GM21529 (cell line): ENCODE measurements at regions not wholly inside any gene's neighbourhood (a gene's known extent, or its start where the extent isn't known, plus 50 kb on each side); places are given as distances from the start of the nearest gene placed in this dataset.

Source experiments
- ATAC-seq: cut with Tn5 transposase; IDR thresholded peaks from one replicate; pipeline ENCODE4 v1.9.1; 2021; ENCODE audit not compliant: unreplicated experiment

DNA sequence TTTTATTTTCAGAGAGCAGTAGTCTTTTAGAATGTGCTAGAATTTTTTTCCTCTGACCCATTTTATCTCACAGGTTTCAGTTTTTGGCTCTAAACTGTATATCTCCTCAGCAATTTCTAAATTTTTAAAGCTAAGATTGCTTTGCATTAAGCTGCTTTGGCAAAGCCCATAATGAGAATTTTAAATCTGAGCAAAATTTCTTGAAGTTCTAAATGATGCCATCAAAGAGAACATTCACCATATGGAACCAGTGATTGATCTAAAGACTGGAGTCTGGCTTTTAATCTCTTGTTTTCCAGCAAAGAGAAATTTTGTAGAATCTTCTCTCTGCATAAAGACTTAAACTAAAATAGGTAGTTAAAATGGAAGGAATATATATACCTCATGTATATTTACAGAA is 313.6 kb downstream of the TBC1D32 start:
- no peak for ATAC-seq

DNA sequence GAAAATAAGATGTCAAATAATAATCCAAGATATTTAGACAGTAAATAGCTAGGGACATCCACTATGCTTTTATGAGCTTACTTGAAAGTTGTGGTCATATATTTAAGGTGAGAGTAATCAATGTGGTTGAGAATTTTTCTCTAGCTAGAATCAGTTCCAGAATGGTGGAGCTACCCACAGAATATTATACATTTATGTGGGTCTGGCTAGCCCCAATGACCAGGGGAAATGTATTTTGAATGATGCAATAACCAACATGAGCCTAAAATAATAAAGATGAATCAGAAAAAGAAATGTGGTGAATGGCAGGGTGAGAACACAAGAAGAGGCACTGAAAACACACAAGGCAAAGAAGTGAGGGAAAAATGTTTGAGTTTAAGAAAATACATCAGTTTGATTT is 325.7 kb downstream of the TBC1D32 start:
- peak; percentile 45 for ATAC-seq

DNA sequence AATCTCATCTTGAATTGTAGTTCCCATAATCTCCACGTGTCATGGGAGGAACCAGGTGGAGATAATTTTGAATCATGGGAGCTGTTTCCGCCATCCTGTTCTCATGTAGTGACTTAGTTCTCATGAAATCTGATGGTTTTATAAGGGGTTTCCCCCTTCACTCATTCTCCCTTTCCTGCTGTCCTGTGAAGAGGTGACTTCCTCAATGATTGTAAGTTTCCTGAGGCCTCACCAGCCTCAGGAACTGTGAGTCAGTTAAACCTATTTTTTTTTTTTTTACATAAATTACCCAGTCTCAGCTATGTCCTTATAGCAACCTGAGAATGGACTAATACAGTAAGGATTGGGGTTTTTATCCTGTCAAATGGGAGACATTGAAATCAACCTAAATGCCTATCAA is 328.3 kb downstream of the TBC1D32 start:
- no peak for ATAC-seq

DNA sequence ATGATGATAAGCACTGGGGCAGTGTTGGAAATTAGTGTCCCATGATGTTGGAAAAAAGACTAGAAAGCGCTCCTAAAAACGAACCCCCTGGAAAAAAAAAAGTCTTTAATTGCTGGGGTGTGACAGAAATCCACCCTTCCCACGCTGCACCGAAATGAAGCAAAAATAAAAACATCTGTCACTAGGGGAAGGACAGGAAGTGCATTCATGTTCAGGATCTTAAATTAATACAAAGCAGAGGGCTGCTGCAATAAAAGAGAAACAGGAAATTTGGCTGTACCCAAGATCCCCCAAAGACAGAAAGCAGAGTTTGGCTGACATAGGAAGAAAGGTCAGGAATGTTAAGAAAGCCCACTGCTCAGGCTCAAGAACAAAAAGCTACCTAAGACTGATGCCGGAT is 333.9 kb downstream of the TBC1D32 start:
- ATAC-seq: no peak

DNA sequence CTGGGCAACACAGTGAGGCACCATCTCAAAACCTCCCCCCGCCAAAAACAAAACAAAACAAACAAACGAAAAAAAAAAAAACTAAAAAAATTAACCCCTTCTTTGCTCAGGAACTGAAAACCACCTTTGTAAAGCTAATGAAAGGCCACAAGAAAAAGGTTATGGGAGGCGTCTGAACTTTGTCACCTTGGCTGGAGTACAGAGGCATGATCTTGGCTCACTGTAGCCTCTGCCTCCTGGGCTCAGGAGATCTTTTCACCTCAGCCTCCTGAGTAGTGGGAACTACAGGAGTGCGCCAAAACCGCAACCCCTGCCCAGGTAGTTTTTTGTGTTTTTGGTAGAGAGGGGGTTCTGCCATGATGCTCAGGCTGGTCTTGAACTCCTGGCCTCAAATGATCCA is 337.9 kb downstream of the TBC1D32 start:
- ATAC-seq: no peak

DNA sequence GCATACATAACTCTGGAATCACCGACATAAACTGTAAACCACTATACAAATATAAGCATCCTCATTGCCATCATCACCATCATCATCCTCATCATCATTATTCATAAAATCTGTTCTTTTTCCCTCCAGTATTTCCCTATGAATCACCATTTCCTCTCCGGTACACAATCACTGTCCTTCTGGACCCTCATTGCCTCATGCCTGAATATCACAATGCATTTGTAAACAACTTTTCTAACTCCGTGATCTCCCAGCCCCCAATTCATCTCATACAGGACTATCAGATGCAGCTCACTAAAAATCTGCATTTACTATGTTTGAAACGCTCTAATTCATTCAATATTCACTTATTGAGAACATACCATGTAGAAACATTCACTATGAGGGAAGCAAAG is 339.7 kb downstream of the TBC1D32 start:
- no peak for ATAC-seq

DNA sequence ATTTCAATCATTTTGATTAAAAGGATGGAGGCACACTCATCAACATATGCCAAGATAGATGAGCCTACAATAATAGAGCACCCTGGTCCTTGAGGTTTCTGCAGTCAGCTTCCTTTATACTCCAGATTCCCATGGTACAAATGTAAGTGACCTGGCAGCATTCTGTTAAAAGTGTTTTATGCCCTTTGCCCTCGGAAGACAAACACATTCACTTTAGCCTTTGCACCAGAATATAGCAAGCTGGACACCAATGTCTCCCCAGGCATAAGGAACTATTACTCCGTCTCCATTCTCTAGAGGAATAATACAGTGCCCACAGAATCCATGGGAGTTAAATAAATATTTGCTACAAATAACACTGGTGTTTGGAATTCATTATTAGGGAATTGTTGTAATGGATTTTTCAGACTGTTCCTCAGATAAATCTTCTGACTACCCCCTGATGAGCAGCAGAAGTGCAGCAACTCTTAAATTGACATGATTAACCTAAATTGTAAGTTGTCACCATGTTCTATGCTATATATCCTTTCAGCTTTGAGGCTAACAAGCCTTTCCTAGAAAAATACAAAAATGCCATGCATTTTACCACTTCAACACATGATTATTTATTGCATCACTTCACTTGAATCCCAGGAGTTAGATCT is 340.2 kb downstream of the TBC1D32 start:
- ATAC-seq: no peak

DNA sequence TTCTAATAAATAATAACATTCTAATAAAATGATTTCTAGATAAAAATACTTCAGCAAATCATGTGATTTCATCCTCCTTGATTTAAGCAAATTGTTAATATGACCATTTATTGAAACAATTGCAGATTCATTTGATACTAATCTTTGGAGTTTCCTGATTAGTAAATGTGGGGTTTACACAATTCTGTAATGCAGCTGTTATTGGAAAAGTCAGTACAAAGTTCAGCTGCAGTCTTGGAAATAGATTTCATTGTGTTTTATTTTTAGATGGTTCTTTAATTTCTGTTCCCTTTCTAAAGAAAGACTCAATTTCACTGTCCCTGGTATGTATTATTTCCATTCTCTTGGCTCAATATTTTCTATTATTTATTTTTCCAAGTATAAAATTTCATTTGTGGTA is 342.0 kb downstream of the TBC1D32 start:
- ATAC-seq: no peak

DNA sequence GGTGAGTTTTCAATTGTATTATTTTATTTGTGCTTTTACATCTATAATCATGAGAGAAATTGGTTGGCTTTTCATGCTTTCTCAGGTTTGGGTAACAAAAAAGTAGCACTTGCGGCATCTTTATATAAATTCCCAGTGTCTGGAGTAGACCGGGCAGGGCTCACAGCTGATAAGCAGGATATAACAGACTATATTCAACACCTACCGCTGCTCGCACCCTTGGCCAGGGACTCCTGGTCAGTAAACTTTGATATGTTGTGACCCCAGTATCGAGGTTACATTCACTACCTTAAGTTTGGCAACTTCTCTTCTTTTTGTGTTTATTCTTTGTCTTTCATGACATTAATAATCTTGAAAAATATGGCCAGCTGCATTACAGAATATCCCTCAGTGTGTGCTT is 343.4 kb downstream of the TBC1D32 start:
- no peak for ATAC-seq

DNA sequence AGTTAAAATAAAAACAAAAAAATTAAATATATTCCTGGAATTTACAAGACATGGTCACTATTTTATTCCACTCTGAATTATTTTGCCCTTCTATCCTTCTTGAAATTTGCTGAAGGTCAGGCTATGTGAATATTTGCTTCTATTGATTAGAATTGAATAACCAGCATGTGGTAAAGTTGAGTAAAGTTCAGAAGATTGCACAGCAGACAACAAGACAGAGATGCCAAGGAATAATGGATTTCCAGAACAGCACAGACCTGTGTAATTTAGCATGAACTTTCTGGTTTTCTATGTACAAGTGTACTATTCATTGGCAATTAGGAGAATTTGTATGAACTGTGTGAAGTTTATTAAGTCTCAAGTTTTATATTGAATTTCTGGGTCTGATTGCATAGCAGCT is 352.4 kb downstream of the TBC1D32 start:
- ATAC-seq: no peak

DNA sequence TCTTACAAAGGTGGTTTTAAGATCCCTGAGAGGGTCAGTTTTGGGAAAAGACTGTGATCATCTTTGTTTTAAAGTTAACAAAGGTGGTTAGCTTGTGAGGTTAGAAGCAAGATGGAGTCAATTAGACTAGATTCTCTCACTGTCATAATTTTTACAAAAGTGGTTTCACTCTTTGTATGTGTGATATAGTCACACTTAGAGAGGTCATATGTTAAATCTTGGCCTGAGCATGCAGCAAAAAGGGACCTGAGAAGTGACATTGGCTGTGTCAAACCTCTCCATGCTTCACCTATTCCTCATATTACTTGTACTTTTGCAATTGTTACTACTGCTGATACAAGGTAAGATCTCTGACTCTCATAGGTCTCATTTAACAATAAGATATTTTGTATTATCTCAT is 368.0 kb downstream of the TBC1D32 start:
- peak; percentile 25 for ATAC-seq

DNA sequence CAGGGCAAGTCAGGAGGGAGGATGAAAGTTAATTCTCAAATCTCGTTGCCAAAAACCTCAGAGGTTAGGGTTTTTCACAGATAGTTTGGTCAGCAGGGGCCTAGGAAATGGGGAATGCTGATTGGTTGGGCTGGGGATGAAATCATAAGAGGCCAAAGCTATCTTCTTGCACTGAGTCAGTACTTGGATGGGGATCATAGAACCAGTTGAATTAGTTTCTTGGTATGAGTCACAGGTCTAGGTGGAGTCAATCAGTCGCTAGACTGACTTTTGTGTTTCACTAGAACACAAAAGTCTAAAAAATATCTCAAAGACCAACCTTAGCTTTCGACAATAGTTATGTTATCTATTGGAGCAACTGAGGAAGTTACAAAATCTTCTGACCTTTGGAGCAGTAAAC is 368.5 kb downstream of the TBC1D32 start:
- ATAC-seq: peak; percentile 61

DNA sequence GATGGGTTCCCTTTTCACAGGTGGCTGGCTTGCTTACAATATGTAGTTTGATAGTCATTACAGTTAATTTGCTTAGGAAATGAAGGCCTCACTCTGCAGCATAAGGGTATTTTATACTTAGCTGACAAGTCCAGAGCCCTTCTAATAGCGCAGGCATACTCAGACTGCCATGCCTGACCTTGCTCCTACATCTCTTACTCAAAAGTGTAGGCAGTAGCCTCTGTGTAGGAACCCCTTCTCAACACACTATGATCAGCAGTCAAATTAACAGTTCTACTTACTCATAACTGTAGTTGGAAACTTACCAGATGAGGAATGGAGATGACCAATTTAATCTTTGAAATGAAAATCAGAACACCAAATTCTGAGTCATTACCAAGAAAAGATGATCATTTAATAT is 373.5 kb downstream of the TBC1D32 start:
- no peak for ATAC-seq

DNA sequence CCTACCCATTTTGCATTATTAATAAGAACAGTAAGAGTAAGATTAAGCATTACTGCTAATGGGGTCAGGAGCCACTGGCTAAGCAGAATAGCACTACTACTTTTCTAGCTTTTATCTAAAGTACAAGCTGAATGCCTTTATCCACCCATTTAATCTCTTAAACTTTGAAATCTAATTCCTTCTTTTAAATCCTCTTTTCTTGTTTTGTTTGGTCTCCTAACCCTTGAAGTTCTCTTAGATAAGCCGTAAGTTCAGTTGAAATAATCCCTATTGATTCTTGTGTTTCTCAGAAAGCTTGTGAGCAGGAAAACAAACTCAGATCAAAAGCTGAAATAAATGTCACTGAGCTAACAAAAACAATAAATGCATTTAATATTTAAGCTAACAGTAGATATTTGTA is 380.2 kb downstream of the TBC1D32 start:
- no peak for ATAC-seq

DNA sequence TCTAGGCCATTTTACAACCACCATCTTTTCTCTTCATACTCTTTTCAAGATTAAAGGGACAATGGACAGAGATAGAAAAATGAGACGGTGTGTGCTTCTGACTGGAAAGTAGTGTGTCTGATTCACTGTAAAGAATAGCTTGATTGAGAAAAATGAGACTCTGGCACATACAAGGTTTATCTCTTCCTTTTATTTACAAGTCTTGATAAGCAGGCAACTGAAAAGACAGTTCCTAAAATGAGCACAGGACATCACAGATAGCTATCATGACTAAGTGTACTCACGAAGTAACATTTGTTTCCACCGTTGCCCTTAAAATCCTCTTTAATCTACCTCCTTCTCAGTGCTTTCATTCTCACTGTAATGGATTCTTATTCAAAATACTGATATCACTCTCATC is 383.0 kb downstream of the TBC1D32 start:
- ATAC-seq: no peak

DNA sequence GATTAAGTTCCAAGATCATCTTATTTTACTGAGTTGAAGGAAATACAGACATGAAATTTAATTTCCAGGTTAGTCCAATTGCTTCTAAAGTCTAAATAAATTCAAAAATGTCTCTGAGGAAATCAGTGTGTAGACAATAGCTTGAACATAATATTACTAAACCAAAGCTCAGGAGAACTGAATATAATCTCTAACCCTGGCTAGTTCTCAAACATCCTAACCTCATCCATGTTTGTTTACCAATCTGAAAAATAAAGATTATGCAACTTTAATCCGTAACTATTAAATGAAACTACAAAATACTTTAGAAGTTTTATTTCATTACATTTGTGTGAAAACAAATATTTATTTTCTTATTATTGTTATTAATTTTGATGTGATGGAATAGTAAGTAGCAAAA is 387.2 kb downstream of the TBC1D32 start:
- no peak for ATAC-seq

DNA sequence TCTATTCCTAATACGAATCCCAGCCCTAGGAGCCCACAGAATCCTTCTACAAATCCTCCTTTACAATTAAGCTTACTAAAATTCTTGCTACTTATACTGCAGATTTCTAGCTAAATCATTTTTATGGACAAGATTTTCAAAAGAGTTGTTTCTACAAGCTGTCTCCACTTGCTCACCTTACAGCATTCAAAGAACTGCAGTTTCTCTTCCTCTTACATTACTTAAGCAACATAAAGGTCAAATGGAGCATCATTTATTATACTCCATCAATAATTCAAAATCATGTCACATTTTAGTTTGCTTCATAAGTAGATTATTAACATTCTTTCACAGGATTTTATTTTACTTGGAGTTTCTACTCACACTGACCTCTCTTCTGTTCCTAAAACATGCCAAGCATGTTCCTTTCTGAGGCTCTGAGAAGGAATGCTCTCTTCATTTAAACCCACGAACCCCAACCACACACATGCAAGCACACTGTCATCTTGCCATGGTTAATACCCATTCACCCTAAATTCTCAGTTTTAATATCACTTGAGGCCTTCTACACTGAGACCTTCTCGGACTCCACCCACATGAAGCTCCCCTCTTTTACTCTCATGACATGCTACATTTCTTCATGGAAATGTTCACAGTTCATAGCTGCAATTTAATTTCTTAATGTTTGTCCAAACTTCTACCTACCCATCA is 388.2 kb downstream of the TBC1D32 start:
- peak; percentile 66 for ATAC-seq

DNA sequence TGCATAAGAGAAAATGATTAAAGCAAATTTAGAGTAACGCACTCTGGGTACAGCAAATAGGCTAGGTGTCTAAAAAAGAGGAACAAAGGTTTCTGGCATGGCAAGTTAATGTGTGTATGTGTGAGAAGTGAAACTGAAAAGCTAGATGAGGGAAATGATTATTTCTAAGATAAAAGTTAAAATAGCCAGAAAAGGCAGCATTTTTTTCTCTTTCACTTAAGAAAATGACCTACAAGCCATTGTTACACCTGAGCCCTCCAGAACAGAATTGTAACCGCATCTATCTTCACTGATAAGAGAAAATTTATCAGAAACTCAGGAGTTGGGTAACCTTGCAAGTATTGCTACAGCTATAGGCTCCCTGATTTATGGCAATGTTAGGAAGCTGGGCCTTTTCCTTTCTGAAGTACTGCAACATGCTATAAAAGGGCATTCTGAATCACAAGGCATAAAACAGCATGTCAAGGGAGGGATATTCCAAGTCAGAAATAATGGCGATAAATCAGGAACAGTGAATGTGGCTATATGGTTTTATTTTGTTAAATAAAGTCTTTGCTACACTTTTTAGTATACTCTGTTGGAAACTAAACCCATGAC is 395.3 kb downstream of the TBC1D32 start:
- ATAC-seq: peak; percentile 98

DNA sequence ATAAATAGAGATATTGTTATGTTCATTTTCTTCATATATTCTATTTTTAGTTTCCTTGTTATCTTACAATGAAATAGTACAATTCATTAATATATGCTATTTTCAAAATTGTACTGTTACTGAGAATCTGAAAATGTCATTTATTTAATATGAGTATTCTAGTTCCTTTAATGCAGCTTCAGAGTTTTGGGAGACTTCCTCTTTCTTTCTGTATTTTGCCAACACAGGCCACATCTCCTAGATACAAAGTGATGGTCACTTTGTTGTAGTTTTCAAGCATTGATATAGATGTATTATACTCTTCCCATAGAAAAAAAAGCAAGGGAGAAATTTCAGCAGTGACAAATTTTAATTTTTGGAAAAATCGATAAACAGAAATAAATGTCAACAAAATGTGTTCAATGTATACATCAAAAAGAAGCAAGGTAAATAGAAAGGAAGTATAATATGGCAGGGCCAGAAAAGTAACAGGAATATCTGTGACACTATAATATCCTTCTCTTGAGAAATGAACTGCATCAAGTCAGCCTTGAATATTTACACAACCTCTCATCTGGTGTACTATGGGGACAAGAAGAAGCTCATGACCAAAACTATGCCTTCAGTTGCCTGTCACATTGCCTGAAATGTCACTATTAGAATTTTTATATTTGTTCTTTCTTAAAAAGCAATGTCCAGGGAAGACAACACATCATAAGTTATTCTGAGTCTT is 396.0 kb downstream of the TBC1D32 start:
- ATAC-seq: peak; percentile 43

DNA sequence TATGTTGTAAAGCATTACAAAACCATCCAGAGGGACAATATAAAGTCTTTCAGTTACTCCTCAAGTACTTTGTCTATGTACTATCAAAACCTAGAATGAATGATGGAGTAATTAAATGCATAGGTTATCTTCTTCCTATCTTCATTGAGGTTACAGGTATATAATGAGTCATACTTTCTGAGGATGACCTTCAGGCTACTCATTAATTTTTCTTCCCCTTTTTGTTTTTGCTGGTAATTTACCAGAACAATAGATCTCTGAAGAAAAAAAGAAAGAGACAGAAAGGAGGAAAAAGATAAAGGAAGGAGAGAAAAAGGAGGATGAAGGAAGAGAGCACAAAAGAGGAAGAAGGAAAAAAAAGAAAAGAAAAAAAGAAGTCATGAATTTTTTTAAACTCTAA is 398.4 kb downstream of the TBC1D32 start:
- peak; percentile 29 for ATAC-seq

DNA sequence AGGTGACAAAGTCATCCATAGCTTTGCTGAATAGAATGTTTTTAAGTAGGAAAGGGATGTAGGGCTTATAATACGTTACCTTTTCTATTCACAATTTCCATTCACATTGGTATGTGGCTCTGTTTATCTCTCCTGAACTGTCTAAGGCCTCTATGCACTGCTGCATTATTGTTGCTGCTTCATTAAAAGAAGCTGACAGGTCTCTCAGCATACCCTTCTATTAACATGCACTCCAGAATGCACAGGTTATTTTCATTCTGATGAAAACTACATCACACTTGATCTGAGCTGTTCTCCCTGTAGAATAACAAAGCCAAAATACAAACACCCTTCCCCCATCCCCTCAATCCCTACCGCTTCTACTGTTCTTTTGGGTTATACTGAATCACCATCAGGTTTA is 399.3 kb downstream of the TBC1D32 start:
- ATAC-seq: no peak
